HEK293 (cell line): ENCODE measurements at regions not wholly inside any gene's neighbourhood (a gene's known extent, or its start where the extent isn't known, plus 50 kb on each side); places are given as distances from the start of the nearest gene placed in this dataset.

ENCODE experiments used
- CTCF ChIA-PET: fragments of 350-600 bp; formaldehyde crosslinking; extraction: SDS; loops from one replicate; lab custom pipeline; 2021; ENCODE audit warnings: antibody characterized with exemption; lab: Yijun Ruan, JAX
- POLR2A ChIA-PET: fragments of 300-600 bp; formaldehyde crosslinking; extraction: SDS; loops from one replicate; lab custom pipeline; 2020; ENCODE audit warnings: antibody characterized with exemption, inconsistent platforms; lab: Yijun Ruan, JAX
- H3K27ac ChIP-seq: fragments of 200-500 bp; sonication (Bioruptor generic); 2 replicates; pipeline ENCODE4 v1.5.1; 2014; ENCODE audit warnings: low read depth, low read length, control low read depth, inconsistent platforms; ENCODE audit errors: extremely low read depth
- H3K36me3 ChIP-seq, 2 experiments: fragments of 200-500 bp in 1 of 2; sonication (Bioruptor generic) in 1 of 2; 1 replicate in 1 of 2; 2 replicates in 1 of 2; pipeline ENCODE4 v1.5.1; 2014 to 2017; ENCODE audit warnings: inconsistent platforms in 2 of 2, low read length in 2 of 2; ENCODE audit not compliant: control insufficient read depth in 2 of 2, insufficient read depth in 1 of 2
- H3K4me1 ChIP-seq: fragments of 200-500 bp; sonication (Bioruptor generic); 2 replicates; pipeline ENCODE4 v1.5.1; 2014; ENCODE audit warnings: mild to moderate bottlenecking, low read length, inconsistent platforms; ENCODE audit not compliant: control insufficient read depth, insufficient read depth
- H3K4me3 ChIP-seq: 2 replicates; pipeline ENCODE4 v1.5.1; 2011; ENCODE audit warnings: low read depth, mild to moderate bottlenecking, control low read depth, low read length, moderate library complexity
- H3K9me3 ChIP-seq: fragments of 200-500 bp; sonication (Bioruptor generic); 2 replicates; pipeline ENCODE4 v1.5.1; 2014; ENCODE audit warnings: low read depth, low read length, inconsistent platforms; ENCODE audit not compliant: control insufficient read depth, insufficient read depth
- BCL11A ChIP-seq: fragments of 450-650 bp; formaldehyde crosslinking; IDR thresholded peaks from 2 replicates; pipeline ENCODE4 v1.5.1; 2016; ENCODE audit warnings: low read depth, missing biosample characterization, missing genetic modification characterization
- CTCF ChIP-seq: fragments of 450-650 bp; formaldehyde crosslinking; IDR thresholded peaks from 2 replicates; pipeline ENCODE4 v1.5.1; 2016; ENCODE audit warnings: missing biosample characterization, missing genetic modification characterization
- KLF10 ChIP-seq: fragments of 450-650 bp; IDR thresholded peaks from 2 replicates; pipeline ENCODE4 v1.5.1; 2018; ENCODE audit warnings: missing biosample characterization, mild to moderate bottlenecking, missing genetic modification characterization
- MEIS1 ChIP-seq: sonication (generic); formaldehyde crosslinking; IDR thresholded peaks from 2 replicates; pipeline ENCODE4 v1.8.1; 2022; ENCODE audit warnings: missing genetic modification reagents, mild to moderate bottlenecking, borderline replicate concordance
- REPIN1 ChIP-seq: fragments of 450-650 bp; formaldehyde crosslinking; IDR thresholded peaks from 2 replicates; pipeline ENCODE4 v1.5.1; 2017; ENCODE audit warnings: missing biosample characterization, missing genetic modification characterization, low read depth
- SCRT1 ChIP-seq: fragments of 450-650 bp; formaldehyde crosslinking; IDR thresholded peaks from 2 replicates; pipeline ENCODE4 v1.5.1; 2016; ENCODE audit warnings: missing biosample characterization, missing genetic modification characterization, borderline replicate concordance
- SCRT2 ChIP-seq: fragments of 450-650 bp; formaldehyde crosslinking; IDR thresholded peaks from 2 replicates; pipeline ENCODE4 v1.5.1; 2016; ENCODE audit warnings: missing biosample characterization, missing genetic modification characterization
- ZFP41 ChIP-seq: fragments of 450-650 bp; formaldehyde crosslinking; IDR thresholded peaks from 2 replicates; pipeline ENCODE4 v1.5.1; 2016; ENCODE audit warnings: missing biosample characterization, missing genetic modification characterization, borderline replicate concordance
- ZNF121 ChIP-seq: fragments of 450-650 bp; formaldehyde crosslinking; IDR thresholded peaks from 2 replicates; pipeline ENCODE4 v1.5.1; 2016; ENCODE audit warnings: missing biosample characterization, missing genetic modification characterization
- ZNF16 ChIP-seq: fragments of 450-650 bp; formaldehyde crosslinking; IDR thresholded peaks from 2 replicates; pipeline ENCODE4 v1.5.1; 2016; ENCODE audit warnings: low read depth, missing biosample characterization, missing genetic modification characterization
- ZNF169 ChIP-seq: fragments of 450-650 bp; formaldehyde crosslinking; IDR thresholded peaks from 2 replicates; pipeline ENCODE4 v1.5.1; 2016; ENCODE audit warnings: missing biosample characterization, missing genetic modification characterization
- ZNF2 ChIP-seq: fragments of 450-650 bp; formaldehyde crosslinking; IDR thresholded peaks from 2 replicates; pipeline ENCODE4 v1.5.1; 2016; ENCODE audit warnings: missing biosample characterization, missing genetic modification characterization
- ZNF211 ChIP-seq: fragments of 450-650 bp; formaldehyde crosslinking; IDR thresholded peaks from 2 replicates; pipeline ENCODE4 v1.5.1; 2016; ENCODE audit warnings: low read depth, missing biosample characterization, missing genetic modification characterization
- ZNF239 ChIP-seq: fragments of 450-650 bp; formaldehyde crosslinking; IDR thresholded peaks from 2 replicates; pipeline ENCODE4 v1.5.1; 2016; ENCODE audit warnings: missing biosample characterization, missing genetic modification characterization
- ZNF266 ChIP-seq: fragments of 450-650 bp; formaldehyde crosslinking; IDR thresholded peaks from 2 replicates; pipeline ENCODE4 v1.5.1; 2016; ENCODE audit warnings: missing biosample characterization, missing genetic modification characterization, low read depth
- ZNF350 ChIP-seq: fragments of 450-650 bp; formaldehyde crosslinking; IDR thresholded peaks from 2 replicates; pipeline ENCODE4 v1.5.0; 2017; ENCODE audit warnings: missing biosample characterization, mild to moderate bottlenecking, missing genetic modification characterization
- ZNF354C ChIP-seq: fragments of 450-650 bp; formaldehyde crosslinking; IDR thresholded peaks from 2 replicates; pipeline ENCODE4 v1.5.1; 2016; ENCODE audit warnings: missing biosample characterization, missing genetic modification characterization, low read depth, borderline replicate concordance
- ZNF473 ChIP-seq: fragments of 450-650 bp; formaldehyde crosslinking; IDR thresholded peaks from 2 replicates; pipeline ENCODE4 v1.5.1; 2017; ENCODE audit warnings: missing biosample characterization, missing genetic modification characterization
- ZNF510 ChIP-seq: fragments of 450-650 bp; formaldehyde crosslinking; IDR thresholded peaks from 2 replicates; pipeline ENCODE4 v1.5.1; 2018; ENCODE audit warnings: mild to moderate bottlenecking, missing genetic modification characterization, missing biosample characterization; ENCODE audit not compliant: insufficient replicate concordance
- ZNF626 ChIP-seq: fragments of 450-650 bp; sonication (Bioruptor Pico); formaldehyde crosslinking; IDR thresholded peaks from 2 replicates; pipeline ENCODE4 v1.5.1; 2018; ENCODE audit warnings: missing biosample characterization, missing genetic modification characterization, inconsistent platforms
- ZNF677 ChIP-seq: fragments of 450-650 bp; IDR thresholded peaks from 2 replicates; pipeline ENCODE4 v1.5.0; 2018; ENCODE audit warnings: missing biosample characterization, mild to moderate bottlenecking, missing genetic modification characterization, moderate library complexity
- ZNF701 ChIP-seq: fragments of 450-650 bp; formaldehyde crosslinking; IDR thresholded peaks from 2 replicates; pipeline ENCODE4 v1.5.1; 2016; ENCODE audit warnings: missing biosample characterization, missing genetic modification characterization
- ZNF792 ChIP-seq: fragments of 450-650 bp; formaldehyde crosslinking; IDR thresholded peaks from 2 replicates; pipeline ENCODE4 v1.5.1; 2016; ENCODE audit warnings: missing biosample characterization, missing genetic modification characterization
- TF ChIP-seq, protein P1 (sequence below): fragments of 450-650 bp; IDR thresholded peaks from 2 replicates; pipeline ENCODE4 v1.5.1; 2018; ENCODE audit warnings: missing biosample characterization, mild to moderate bottlenecking, missing genetic modification characterization
- TF ChIP-seq, protein P2 (sequence below): fragments of 450-650 bp; formaldehyde crosslinking; IDR thresholded peaks from 2 replicates; pipeline ENCODE4 v1.5.1; 2016; ENCODE audit warnings: missing biosample characterization, missing genetic modification characterization, low read depth
- TF ChIP-seq, protein P3 (sequence below): fragments of 450-650 bp; formaldehyde crosslinking; IDR thresholded peaks from 2 replicates; pipeline ENCODE4 v1.5.1; 2017; ENCODE audit warnings: missing biosample characterization, missing genetic modification characterization
- TF ChIP-seq, protein P4 (sequence below): fragments of 450-650 bp; formaldehyde crosslinking; IDR thresholded peaks from 2 replicates; pipeline ENCODE4 v1.5.1; 2016; ENCODE audit warnings: missing biosample characterization, missing genetic modification characterization, borderline replicate concordance

DNA sequence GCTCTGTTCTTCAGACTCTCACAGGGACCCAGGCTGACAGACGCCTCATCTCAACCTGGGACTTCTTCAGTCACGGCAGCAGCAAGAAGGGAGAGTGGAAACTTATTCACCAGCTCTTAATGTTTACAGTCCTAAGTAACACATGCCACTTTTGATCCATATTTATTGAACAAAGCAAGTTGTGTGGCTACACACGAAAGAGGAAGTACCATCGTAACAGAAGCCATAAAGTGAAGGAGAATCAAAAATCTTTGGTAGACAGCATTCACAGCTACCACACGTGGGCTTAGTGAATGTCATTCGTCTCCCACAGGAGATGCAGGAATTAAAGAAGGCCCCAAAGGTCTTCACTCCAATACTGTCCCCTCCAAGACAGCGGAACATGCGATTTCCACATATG is 582.6 kb downstream of the CETN3 start:
- H3K4me3 ChIP-seq = no peak overlapping the region
- POLR2A ChIA-PET = no interaction called here
- H3K27ac ChIP-seq = no peak overlapping the region
- no peaks in the 10 kb centered on the region for H3K4me1 ChIP-seq
- TF ChIP-seq ZFP41 (no peak), ZNF626 (tag by site-specific recombination) (no peak), ZNF473 (tag by site-specific recombination) (no peak), SCRT1 (tag by site-specific recombination) (no peak), BCL11A (no peak), ZNF792 (tag by site-specific recombination) (no peak), CTCF (no peak), ZNF677 (tag by site-specific recombination) (no peak), ZNF350 (tag by site-specific recombination) (no peak), ZNF701 (tag by site-specific recombination) (no peak), ZNF169 (tag by site-specific recombination) (no peak), REPIN1 (tag by site-specific recombination) (no peak), ZNF211 (tag by site-specific recombination) (no peak), ZNF266 (tag by site-specific recombination) (no peak), ZNF16 (tag by site-specific recombination) (no peak), ZNF2 (tag by site-specific recombination) (no peak), SCRT2 (tag by site-specific recombination) (no peak), ZNF239 (tag by site-specific recombination) (no peak)
- TF ChIP-seq, protein P1, sequence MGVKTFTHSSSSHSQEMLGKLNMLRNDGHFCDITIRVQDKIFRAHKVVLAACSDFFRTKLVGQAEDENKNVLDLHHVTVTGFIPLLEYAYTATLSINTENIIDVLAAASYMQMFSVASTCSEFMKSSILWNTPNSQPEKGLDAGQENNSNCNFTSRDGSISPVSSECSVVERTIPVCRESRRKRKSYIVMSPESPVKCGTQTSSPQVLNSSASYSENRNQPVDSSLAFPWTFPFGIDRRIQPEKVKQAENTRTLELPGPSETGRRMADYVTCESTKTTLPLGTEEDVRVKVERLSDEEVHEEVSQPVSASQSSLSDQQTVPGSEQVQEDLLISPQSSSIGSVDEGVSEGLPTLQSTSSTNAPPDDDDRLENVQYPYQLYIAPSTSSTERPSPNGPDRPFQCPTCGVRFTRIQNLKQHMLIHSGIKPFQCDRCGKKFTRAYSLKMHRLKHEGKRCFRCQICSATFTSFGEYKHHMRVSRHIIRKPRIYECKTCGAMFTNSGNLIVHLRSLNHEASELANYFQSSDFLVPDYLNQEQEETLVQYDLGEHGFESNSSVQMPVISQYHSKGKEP (tag by site-specific recombination) = no peak
- TF ChIP-seq, protein P2, sequence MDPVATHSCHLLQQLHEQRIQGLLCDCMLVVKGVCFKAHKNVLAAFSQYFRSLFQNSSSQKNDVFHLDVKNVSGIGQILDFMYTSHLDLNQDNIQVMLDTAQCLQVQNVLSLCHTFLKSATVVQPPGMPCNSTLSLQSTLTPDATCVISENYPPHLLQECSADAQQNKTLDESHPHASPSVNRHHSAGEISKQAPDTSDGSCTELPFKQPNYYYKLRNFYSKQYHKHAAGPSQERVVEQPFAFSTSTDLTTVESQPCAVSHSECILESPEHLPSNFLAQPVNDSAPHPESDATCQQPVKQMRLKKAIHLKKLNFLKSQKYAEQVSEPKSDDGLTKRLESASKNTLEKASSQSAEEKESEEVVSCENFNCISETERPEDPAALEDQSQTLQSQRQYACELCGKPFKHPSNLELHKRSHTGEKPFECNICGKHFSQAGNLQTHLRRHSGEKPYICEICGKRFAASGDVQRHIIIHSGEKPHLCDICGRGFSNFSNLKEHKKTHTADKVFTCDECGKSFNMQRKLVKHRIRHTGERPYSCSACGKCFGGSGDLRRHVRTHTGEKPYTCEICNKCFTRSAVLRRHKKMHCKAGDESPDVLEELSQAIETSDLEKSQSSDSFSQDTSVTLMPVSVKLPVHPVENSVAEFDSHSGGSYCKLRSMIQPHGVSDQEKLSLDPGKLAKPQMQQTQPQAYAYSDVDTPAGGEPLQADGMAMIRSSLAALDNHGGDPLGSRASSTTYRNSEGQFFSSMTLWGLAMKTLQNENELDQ (tag by site-specific recombination) = no peak
- H3K36me3 ChIP-seq = no peaks in the 10 kb centered on the region
- no peaks in the 10 kb centered on the region for H3K9me3 ChIP-seq
- CTCF ChIA-PET = no interaction called here

GRCh38 chr5:89823046-89823445 is 586.5 kb downstream of the CETN3 start:
- Histone ChIP-seq H3K36me3 (no peaks in the 10 kb centered on the region), H3K4me1 (no peaks in the 10 kb centered on the region), H3K9me3 (no peaks in the 10 kb centered on the region), H3K27ac (no peak overlapping the region), H3K4me3 (no peak overlapping the region)
- POLR2A ChIA-PET = no interaction called here
- CTCF ChIA-PET = no interaction called here
- no peak for TF ChIP-seq ZNF510 (tag by site-specific recombination)
- no peak for TF ChIP-seq KLF10
- no peak for TF ChIP-seq ZNF354C (tag by site-specific recombination)
- TF ChIP-seq, protein P3, sequence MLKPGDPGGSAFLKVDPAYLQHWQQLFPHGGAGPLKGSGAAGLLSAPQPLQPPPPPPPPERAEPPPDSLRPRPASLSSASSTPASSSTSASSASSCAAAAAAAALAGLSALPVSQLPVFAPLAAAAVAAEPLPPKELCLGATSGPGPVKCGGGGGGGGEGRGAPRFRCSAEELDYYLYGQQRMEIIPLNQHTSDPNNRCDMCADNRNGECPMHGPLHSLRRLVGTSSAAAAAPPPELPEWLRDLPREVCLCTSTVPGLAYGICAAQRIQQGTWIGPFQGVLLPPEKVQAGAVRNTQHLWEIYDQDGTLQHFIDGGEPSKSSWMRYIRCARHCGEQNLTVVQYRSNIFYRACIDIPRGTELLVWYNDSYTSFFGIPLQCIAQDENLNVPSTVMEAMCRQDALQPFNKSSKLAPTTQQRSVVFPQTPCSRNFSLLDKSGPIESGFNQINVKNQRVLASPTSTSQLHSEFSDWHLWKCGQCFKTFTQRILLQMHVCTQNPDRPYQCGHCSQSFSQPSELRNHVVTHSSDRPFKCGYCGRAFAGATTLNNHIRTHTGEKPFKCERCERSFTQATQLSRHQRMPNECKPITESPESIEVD = no peak
- TF ChIP-seq ZNF121 (tag by site-specific recombination) = no peak
- TF ChIP-seq, protein P4, sequence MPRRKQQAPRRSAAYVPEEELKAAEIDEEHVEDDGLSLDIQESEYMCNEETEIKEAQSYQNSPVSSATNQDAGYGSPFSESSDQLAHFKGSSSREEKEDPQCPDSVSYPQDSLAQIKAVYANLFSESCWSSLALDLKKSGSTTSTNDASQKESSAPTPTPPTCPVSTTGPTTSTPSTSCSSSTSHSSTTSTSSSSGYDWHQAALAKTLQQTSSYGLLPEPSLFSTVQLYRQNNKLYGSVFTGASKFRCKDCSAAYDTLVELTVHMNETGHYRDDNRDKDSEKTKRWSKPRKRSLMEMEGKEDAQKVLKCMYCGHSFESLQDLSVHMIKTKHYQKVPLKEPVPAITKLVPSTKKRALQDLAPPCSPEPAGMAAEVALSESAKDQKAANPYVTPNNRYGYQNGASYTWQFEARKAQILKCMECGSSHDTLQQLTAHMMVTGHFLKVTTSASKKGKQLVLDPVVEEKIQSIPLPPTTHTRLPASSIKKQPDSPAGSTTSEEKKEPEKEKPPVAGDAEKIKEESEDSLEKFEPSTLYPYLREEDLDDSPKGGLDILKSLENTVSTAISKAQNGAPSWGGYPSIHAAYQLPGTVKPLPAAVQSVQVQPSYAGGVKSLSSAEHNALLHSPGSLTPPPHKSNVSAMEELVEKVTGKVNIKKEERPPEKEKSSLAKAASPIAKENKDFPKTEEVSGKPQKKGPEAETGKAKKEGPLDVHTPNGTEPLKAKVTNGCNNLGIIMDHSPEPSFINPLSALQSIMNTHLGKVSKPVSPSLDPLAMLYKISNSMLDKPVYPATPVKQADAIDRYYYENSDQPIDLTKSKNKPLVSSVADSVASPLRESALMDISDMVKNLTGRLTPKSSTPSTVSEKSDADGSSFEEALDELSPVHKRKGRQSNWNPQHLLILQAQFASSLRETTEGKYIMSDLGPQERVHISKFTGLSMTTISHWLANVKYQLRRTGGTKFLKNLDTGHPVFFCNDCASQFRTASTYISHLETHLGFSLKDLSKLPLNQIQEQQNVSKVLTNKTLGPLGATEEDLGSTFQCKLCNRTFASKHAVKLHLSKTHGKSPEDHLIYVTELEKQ = no peak
- no peak for TF ChIP-seq MEIS1 (CRISPR knock-in tag)
